ENCODE measurements at regions not wholly inside any gene's neighbourhood (a gene's known extent, or its start where the extent isn't known, plus 50 kb on each side); places are given as distances from the start of the nearest gene placed in this dataset.

- Histone ChIP-seq H3K36me3 (ENCODE audit: control insufficient read depth, insufficient read depth, low read length) (no peaks in the 10 kb centered on the region), H3K27me3 (ENCODE audit: control insufficient read depth, insufficient read depth, low read length) (no peaks in the 10 kb centered on the region), H3K4me1 (ENCODE audit: control insufficient read depth, insufficient read depth, low read length) (peaks cover 39% of the 10 kb centered on the region), H3K4me3 (ENCODE audit: low read length) (no peak overlapping the region), H3K9me3 (replicated peaks; ENCODE audit: control insufficient read depth, low read depth, low read length) (no peaks in the 10 kb centered on the region), H3K27ac (ENCODE audit: low read length) (no peak overlapping the region)
- 63% methylated on average over 1 of the region's 1 CpG for WGBS (ENCODE audit: insufficient coverage)
- DNase-seq: no peak
Measured at GRCh38 chr14:50058113-50058512, 58.3 kb downstream of the VCPKMT start.
